GM18907 (cell line): ENCODE measurements at regions not wholly inside any gene's neighbourhood (a gene's known extent, or its start where the extent isn't known, plus 50 kb on each side); places are given as distances from the start of the nearest gene placed in this dataset.

ENCODE experiments used
- ATAC-seq: cut with Tn5 transposase; IDR thresholded peaks from one replicate; pipeline ENCODE4 v1.9.1; 2021; ENCODE audit warnings: mild to moderate bottlenecking, moderate library complexity; ENCODE audit not compliant: unreplicated experiment

DNA sequence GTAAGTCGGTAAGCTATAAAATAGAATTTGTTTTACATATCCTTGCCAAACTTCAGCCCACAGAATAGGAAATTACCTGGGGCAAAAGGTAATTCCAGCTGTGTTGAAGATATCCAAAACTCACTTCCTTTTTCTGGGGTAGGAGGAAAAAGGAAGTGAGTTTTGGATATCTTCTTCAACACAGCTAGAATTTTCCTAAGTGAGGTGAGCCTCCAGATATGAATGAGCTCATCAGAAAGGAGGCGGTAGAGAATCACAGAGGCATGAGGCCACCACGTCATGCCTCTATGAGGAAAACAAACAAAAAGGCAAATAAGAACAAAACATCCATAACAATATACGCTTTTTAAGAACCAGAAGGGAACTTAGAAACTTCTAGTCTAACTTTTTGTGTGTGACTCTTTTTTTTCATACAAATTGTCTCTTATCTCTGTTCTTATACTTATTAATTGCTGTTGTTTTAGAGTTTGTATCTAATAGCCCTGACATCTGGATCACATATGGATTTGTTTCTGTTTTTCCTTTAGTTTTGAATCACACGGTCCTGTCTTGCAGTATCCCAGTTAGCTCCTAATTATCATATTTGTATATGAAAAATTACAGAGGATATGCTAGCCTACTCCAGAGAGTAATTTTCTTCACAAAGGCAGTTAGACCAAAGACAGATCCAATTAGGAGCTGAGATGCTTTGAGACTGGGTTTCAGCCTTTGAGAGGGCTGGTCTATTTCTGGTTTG, 104.5 kb downstream of the RBM43 start:
- no peak for ATAC-seq

DNA sequence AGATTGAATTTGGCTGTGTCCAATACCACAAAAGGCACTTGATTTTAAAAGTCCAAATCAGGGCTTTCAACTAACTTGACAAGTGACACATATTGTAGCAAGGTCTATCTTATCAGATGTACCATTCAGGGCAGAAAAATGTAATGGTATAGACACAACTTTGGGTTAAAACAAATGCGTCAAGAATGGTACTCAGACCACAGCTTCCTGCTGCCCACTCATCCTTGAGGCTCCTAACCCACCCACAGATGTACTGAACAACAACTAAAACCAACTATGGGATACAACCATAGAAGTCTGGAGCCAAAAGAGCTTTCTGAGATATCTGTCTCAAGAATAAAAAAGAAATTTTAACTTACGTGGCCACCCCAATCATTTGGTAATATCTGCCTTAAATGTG, 105.2 kb downstream of the RBM43 start:
- ATAC-seq = no peak

DNA sequence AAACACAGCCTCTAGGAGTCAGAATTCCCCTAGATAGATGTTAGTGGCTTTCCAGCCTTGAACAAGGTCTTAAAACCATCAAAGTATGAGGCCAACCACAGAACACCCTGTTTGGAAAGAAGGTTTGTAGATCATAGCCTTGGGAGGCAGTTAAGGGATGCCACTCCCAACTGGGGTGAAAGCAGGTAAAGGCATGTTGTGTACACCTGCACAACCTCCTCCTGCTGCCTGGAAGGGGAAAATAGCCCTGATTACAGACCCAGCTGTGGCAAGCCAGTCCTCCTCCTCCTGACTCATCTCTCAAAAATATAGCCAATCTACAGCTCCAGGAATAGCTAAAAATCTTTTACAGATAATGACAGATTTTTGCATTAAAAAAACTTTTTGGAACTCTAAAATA, 108.1 kb downstream of the RBM43 start:
- no peak for ATAC-seq

DNA sequence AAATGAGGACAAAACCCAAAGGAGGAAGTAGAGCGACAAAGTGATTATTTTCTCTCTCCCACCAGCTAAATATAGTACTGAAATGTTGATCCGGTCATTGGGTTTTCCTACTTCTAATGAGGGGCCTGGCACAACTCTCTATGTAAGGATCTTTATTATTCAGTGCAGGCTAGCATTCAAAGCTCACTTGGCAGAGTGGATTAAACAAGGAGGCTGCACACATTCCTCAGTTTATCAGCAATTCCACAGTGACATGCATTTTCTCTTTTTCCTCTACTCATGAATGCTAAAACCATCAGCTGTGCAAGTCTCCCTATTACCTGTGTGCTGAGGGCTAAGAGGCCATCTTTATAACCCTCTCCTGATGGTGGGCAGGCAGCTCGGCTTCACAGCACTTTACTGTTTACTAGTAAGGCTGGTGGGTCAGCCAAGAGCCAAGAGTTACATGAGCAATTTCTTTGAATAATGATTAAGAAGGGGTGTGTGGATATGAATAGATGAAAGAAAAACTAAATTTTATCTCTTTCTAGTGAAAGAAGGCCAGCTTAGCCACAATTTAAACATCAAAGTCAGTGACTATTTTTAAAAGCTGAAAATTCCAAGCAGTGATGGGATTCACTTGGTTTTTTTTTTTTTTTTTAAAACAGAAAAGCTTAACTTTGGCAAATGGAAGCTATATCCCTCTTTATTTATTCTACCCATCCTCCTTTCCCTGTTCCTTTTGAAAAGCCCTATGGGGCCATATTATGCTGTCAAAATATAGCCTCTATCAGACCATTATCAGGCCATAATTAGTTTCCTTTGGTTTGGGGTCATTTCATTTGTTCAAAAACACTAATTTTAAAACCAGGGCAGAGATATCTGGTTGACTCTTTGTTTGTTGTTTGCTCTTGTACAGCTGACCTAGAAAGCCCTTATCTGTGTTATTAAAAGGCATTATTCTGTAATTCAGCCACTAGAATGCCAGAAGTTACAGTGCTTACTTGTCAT, 111.0 kb downstream of the RBM43 start:
- ATAC-seq = no peak

DNA sequence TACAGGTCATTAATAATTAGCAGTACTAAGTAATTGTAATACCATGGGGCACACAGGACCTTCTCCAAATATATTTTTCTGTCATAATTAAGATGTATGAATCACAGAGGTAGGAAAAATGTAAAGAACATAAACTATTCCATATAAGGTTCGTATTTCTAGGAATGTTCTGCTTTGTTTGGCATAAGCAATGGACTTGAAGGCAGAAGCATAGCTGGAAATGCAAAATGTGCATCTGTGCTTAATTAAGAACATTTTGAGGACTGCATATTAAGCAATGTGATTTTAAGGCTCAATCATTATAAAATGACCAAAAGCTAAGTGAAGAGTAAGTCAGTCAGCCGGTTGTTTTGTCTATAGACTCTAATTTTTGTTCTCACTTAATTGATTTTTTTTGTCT, 123.2 kb downstream of the RBM43 start:
- no peak for ATAC-seq

DNA sequence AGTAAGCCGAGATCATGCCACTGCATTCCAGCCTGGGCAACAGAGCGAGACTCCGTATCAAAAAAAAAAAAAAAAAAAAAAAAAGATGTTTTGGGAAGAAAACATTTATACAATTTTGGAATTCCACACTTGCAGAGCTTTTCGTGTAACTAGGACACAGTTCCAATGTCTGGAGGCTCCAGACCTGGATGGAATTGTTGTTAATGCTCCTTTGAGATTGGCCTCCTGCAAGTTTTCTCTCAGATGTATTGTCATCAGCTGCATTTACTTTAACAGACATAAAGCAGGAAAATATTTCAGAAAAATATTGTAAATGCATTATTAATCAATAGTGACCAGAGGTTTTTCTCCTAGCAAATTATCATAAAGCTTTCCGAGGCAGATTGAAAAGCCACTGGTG, 124.1 kb downstream of the RBM43 start:
- no peak for ATAC-seq

DNA sequence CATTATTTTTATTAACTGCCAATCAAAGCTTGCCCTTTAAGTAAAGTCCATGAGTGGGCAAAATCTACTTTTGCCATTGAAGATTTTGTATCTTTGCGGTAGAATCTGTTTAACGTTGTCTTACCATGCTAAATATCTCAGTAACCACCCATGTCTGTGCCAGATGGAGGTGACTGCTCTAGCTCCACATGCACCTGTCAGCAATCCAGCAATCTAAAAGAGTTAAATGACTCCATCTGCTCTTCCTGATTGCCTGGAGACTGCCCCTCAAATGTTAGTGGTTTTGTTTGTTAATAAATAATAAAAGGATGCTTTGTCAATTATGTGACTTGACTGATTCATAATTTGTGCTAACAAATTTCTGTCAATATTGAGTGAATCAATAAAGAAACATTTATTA, 141.7 kb downstream of the RBM43 start:
- ATAC-seq = no peak

DNA sequence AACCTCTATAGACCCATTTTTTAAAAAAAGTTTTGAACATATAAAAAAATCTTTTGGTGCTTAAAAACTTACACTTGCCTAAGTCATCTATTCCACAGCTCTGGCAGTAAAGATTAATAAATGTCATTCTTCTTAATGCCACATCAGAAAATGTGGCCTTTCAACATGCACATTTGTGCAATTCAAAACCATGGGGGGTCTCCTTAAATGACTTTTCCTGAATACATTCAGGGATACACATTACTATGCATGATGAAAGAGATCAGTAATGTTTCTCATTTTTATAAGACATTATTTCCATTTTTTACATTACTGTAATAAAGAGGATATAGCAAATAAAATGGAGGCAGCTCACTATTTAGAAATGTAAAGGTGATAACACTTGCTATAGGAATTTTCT, 142.3 kb downstream of the RBM43 start:
- ATAC-seq = no peak

DNA sequence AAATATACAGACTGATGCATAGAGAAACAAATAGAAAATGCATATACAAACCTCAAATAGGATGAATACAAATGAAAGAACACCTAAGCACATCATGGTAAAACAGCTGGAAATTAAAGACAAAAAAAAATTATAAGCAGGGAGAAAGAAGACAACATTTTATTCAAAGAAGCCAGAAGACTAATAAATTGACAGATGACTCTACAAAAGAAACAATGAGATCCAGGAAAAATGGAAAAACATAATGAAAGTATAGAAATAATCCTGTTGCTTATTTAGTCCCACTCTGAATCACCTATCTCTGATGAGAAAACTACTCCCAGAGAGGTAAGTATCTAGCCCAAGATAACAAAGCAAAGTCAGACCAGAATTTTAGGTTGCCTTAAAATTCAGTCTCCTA, 143.4 kb downstream of the RBM43 start:
- no peak for ATAC-seq

DNA sequence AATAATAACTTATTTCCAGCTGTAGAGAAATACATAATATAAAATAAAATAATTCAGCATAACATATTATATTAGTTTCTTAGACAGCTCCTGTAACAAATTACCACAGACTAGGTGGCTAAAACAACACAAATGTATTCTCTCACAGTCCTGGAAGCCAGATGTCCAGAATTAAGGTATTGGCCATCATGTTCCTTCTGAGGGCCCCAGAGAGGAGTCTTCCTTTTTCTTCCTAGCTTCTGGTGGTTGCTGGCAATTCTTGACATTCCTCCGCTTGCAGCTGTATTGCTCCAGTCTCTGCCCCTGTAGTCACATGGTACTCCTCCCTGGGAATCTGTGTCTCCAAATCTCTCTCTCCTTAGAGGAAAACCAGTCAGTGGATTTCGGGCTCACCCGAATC, 146.8 kb downstream of the RBM43 start:
- ATAC-seq = no peak

DNA sequence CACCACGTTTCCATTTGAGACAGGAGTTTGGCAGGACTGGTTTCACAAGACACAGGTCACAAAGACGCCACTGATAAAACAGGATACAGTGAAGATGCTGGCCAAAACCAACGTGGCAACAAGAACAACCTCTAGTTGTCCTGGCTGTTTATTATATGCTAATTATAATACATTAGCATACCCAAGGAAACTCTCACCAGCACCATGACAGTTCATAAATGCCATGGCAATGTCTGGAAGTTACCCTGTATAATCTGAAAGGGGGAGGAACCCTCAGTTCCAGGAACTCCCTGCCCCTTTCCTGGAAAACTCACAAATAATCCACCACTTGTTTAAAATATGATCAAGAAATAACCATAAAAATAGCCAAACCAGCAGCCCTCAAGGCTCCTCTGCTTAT, 148.3 kb downstream of the RBM43 start:
- no peak for ATAC-seq

DNA sequence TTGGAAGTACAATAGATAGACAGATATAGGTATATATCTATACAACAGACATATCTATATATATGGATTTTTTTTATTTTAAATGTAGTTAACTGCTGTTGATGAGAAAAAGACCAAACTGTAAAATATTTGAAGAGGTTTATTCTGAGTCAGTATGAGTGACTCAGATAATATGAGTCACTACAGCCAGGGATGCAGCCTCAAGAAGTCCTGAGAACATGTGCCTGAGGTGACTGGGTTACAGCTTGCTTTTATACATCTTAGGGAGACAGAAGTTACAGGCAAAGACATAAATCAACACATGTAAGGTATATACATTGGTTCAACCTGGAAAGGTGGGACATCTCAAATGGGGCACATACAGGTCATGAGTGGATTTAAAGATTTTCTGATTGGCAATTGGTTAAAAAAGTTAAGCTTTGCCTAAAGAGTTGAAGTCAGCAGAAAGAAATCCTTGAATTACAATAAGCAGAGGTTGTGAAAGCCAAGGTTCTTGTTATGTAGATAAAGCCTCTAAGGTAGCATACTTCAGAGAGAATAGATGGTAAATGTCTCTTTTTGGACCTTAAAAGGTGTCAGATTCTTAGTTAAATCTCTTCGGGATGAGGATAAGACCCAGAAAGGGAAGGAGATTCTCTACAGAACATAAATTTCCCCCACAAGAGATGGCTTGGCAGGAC, 149.9 kb downstream of the RBM43 start:
- no peak for ATAC-seq

DNA sequence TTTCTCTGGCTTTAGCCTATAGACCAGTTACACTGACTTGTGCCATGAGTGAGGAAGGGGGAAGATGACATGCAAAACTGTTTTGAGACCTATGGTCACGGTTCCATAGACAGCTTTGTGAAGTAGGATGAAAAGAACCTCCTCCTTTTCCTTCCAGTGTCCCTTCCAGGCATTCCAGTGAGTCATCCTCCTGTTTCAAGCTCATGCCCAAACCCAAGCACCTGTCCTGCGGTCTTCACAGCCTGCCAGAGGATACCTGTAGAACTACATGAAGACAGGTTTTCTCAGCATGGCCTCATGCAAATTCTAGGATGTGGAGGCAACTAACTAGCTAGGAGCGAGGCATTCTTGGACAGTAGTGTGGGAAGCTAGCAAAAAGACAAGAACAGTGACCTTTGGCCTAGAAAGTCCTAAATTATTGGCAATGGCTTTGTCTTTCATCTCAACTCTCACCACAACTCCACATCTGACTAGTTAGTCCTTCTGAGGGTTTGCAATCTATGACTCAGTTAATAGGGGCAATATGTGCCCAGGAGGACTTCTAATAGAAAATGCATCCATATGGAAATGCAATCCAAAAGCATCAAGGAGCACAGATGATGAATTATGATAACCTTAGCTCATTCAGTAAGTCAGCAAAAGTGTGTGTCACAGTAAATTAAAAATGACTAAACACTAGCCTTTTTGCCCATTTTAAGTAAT, 154.7 kb downstream of the RBM43 start:
- no peak for ATAC-seq

DNA sequence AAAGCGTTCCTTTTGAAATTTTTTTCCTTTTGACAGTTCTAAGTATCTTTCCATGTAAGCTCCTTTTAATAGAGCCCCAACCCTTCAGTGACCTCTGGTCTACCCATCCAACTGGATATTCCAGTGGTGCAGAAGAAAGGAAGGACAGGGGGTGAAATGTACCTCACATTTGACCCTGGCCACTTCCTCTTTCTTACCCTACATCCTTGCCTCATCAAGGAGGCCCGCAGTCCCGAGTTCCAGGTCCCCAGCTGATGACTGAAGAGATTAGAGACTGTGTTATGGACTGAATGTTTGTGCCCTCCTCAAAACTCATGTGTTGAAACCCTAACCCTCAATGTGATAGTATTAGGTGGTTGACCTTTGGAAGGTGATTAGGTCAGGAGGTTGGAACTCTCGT, 158.1 kb downstream of the RBM43 start:
- no peak for ATAC-seq

DNA sequence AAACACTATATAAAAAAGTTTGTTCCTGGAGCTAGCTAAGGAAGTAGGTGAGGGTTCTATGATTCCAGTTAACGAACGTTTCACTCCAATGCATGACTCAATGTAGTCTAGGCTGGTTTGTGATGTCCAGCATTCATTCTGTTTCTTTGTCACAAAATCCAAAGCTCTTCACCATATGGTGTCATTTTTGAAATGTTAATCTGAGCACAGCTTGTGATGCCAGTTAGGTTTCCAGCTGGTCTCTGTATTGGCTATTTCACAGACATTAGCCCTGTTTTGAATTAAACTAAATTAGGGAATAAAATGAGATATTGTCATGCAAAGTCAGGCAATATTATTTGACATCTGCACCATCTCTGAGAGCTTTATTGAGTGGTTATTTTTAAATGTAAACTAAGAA, 159.4 kb downstream of the RBM43 start:
- no peak for ATAC-seq

DNA sequence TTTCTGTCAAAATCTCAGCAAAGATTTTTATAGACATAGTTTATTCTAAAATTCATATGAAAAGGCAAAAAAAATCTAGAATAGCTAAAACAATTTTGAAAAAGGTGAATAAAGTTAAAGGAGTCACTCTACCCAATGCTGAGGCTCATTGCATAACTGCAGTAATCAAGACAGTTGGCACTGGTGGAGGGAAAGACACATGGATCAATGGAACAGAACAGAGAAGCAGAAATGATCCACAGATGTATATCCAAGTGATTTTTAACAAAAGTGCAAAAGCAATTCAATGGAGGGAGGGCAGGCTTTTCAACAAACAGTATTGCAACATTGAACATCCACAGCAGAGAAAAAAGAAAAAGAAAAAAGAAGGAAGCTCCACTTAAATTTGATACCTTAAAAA, 162.8 kb downstream of the RBM43 start:
- ATAC-seq = no peak

DNA sequence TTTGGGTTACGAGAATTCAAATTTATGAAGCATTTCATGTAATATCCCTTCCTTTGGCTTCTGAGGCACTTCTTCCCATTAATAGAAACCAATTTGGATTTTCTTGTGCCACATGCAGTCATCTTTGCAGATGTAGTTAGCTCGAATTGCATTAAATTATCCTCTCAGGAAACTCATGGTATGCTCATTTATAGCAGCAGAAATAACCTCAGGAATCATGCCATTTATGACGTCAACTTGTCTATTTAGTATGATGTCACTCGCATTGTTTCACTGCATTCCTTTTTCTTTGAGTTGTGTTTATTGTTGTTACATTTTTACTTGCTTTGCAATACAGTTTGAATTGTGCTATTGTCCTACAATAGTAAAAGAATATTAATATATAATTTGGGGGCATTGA, 163.8 kb downstream of the RBM43 start:
- ATAC-seq = no peak

DNA sequence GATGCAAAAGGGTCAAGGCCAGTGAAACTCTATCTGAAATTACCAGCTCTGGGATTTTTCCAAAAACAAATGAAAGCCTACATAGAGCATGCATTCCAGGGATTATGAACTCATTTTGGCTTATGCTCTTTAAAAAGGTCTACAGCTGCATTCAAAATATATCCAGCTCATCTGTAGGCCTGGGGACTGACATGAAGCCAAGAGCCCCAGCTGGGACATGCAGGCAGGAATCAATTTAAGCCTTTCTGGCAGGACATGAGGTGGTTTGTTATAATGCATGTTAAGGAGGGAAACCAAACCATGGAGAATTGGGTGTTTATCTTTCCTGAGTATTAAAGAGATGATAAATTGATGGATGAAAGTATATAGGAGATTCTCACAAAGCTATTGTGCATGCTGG, 164.5 kb downstream of the RBM43 start:
- no peak for ATAC-seq

DNA sequence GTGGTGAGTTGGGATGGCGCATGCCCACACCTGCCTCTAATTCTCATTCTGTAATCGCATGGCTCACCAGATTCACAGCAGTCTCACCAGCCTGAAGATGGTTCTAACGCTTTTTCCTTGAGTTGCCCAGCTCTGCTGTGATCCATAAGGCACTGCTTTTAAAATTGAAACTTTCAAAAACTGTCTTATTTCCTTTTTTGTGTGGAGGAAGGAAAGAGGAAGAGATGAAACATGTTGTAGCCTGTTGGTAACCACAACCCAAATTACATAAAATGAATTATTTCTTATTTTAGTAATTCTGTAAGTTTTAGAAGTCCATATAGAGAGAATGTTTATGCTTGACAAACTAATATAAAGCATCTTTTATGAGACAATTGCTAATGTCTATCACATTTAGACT, 165.4 kb downstream of the RBM43 start:
- no peak for ATAC-seq

DNA sequence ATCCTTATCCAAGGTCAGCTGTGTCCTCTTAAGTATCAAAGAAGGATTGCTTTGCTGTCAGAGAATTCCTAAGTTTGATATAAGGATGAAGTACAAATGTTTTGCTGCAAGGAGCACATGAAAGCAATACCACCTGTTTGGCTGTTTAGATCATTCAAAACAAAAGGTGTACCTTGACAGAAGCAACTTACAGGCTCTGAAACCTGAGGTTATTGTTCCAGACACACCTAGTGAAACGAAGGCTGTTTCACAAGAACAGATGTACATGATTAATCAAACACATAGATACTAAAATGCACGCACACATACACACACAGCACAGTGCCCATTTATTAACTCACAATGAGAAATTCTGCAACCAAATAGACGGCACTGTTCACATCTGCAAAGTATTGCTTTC, 166.2 kb downstream of the RBM43 start:
- no peak for ATAC-seq

DNA sequence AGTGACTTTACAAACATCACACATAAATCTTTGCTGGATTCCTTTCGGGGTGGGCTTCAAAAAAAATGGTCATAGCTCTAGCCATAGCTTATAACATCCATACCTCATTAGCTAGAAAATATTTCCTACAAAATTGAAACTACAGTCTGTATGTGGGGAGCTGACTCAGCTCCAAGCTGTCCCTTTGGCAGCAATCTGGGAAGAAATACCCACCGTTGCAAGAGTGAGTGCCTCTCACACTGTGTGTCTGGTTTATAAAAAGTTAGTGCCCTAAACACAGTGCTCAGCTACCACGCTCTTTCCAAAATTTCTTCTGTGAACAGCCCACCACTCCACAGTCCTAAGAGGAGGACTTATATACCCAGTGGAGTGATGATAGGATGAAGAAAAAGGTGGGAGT, 170.1 kb downstream of the RBM43 start:
- ATAC-seq = no peak
